HCT116 (cell line): ENCODE measurements at regions not wholly inside any gene's neighbourhood (a gene's known extent, or its start where the extent isn't known, plus 50 kb on each side); places are given as distances from the start of the nearest gene placed in this dataset.

Experiments
- ATAC-seq: fragments of 200-7000 bp; cut with Tn5 transposase; 2 replicates; pipeline ENCODE4 v1.9.1; 2020; ENCODE audit warnings: mild to moderate bottlenecking, moderate library complexity
- BruUV-seq: library from RNA; stranded (reverse); fragments of 400-500 nt; replicated peaks from 2 replicates; lab custom pipeline; 2021; lab: Mats Ljungman, UMichigan
- CTCF ChIA-PET: fragments of 300-600 bp; sonication (Branson Sonifier 250); formaldehyde crosslinking; loops from one replicate; lab custom pipeline; 2021; ENCODE audit warnings: antibody characterized with exemption; lab: Charles Lee
- POLR2A ChIA-PET: fragments of 300-600, 350-600 bp; sonication (Branson Sonifier 250); formaldehyde crosslinking; loops from one replicate; lab custom pipeline; 2021; ENCODE audit warnings: antibody characterized with exemption; lab: Charles Lee
- RAD21 ChIA-PET, 2 experiments: fragments of 300-600 bp; sonication (Branson Sonifier 250); formaldehyde crosslinking; loops; one replicate each; lab custom pipeline; 2023; ENCODE audit warnings: low total read pairs in 2 of 2; ENCODE audit not compliant: uncharacterized antibody in 2 of 2, unreplicated experiment in 2 of 2, low non-redundant PET in 1 of 2; lab: Charles Lee
- DNase-seq: peaks from one replicate; pipeline ENCODE4 v3.0.0-alpha.2; 2010; ENCODE audit warnings: low read depth, low spot score
- H2AFZ ChIP-seq: fragments of 200-600 bp; shearing (Covaris generic), sonication (generic); 2 replicates; pipeline ENCODE4 v1.6.1; 2017; ENCODE audit warnings: low read depth, mixed run types, mixed read lengths, antibody characterized with exemption, low read length; ENCODE audit not compliant: poor library complexity, severe bottlenecking
- H3K27ac ChIP-seq: 2 replicates; pipeline ENCODE4 v1.5.1; 2012; ENCODE audit warnings: low read depth, low read length
- H3K27me3 ChIP-seq: fragments of 200-600 bp; sonication (generic); 2 replicates; pipeline ENCODE4 v1.6.1; 2016; ENCODE audit warnings: mixed run types, low read length, mixed read lengths; ENCODE audit not compliant: insufficient read depth
- H3K36me3 ChIP-seq, 2 experiments: fragments of 200-500 bp in 1 of 2; fragments of 200-600 bp in 1 of 2; sonication (Bioruptor generic) in 1 of 2; sonication (generic) in 1 of 2; 2 replicates each; pipeline versions ENCODE4 v1.5.1 to v1.6.1; 2014 to 2016; ENCODE audit warnings: low read length in 2 of 2, inconsistent platforms in 1 of 2, mixed read lengths in 1 of 2, mixed run types in 1 of 2; ENCODE audit not compliant: insufficient read depth in 2 of 2, control insufficient read depth in 1 of 2
- H3K4me1 ChIP-seq, 2 experiments: fragments of 200-600 bp in 1 of 2; sonication (generic) in 1 of 2; 2 replicates each; pipeline versions ENCODE4 v1.5.1 to v1.6.1; 2012 to 2017; ENCODE audit warnings: low read length in 2 of 2, inconsistent platforms in 1 of 2, mild to moderate bottlenecking in 1 of 2, mixed read lengths in 1 of 2, mixed run types in 1 of 2, moderate library complexity in 1 of 2; ENCODE audit not compliant: insufficient read depth in 2 of 2, control insufficient read depth in 1 of 2
- H3K4me2 ChIP-seq: fragments of 200-600 bp; sonication (generic); 2 replicates; pipeline ENCODE4 v1.6.1; 2017; ENCODE audit warnings: mixed run types, low read length, mixed read lengths
- H3K4me3 ChIP-seq, 2 experiments: fragments of 200-600 bp in 1 of 2; sonication (generic) in 1 of 2; replicated peaks in 1 of 2; 2 replicates each; pipeline ENCODE4 v1.5.1; 2011 to 2016; ENCODE audit warnings: low read length in 2 of 2, control low read depth in 1 of 2, low read depth in 1 of 2, mild to moderate bottlenecking in 1 of 2, mixed read lengths in 1 of 2, mixed run types in 1 of 2
- H3K79me2 ChIP-seq: fragments of 200-600 bp; sonication (generic); 2 replicates; pipeline ENCODE4 v1.6.1; 2017; ENCODE audit warnings: mild to moderate bottlenecking, mixed run types, low read length, moderate library complexity, mixed read lengths; ENCODE audit not compliant: insufficient read depth
- H3K9ac ChIP-seq: fragments of 200-600 bp; sonication (generic); 2 replicates; pipeline ENCODE4 v1.6.1; 2016; ENCODE audit warnings: low read length, mixed read lengths
- H3K9me2 ChIP-seq: fragments of 200-600 bp; sonication (generic), shearing (Covaris generic); 2 replicates; pipeline ENCODE4 v1.6.1; 2017; ENCODE audit warnings: mixed run types, mild to moderate bottlenecking, moderate library complexity; ENCODE audit not compliant: insufficient read depth
- H3K9me3 ChIP-seq, 2 experiments: fragments of 200-500 bp in 1 of 2; fragments of 200-600 bp in 1 of 2; sonication (Bioruptor generic) in 1 of 2; sonication (generic) in 1 of 2; 2 replicates each; pipeline ENCODE4 v1.6.1; 2014 to 2017; ENCODE audit warnings: low read length in 2 of 2, mixed read lengths in 2 of 2, inconsistent platforms in 1 of 2, low read depth in 1 of 2, mild to moderate bottlenecking in 1 of 2, mixed run types in 1 of 2, moderate library complexity in 1 of 2; ENCODE audit not compliant: control insufficient read depth in 1 of 2, insufficient read depth in 1 of 2
- H4K20me1 ChIP-seq: fragments of 200-600 bp; sonication (generic), shearing (Covaris generic); 2 replicates; pipeline ENCODE4 v1.6.1; 2017; ENCODE audit warnings: mixed run types, mild to moderate bottlenecking, moderate library complexity; ENCODE audit not compliant: insufficient read depth
- ATF3 ChIP-seq: IDR thresholded peaks from 2 replicates; pipeline ENCODE4 v1.6.1; 2012
- CBX3 ChIP-seq: IDR thresholded peaks from 2 replicates; pipeline ENCODE4 v1.6.1; 2012; ENCODE audit warnings: low read depth
- CEBPB ChIP-seq: IDR thresholded peaks from 2 replicates; pipeline ENCODE4 v1.6.1; 2012; ENCODE audit warnings: low read depth
- FOSL1 ChIP-seq: IDR thresholded peaks from 2 replicates; pipeline ENCODE4 v1.6.1; 2012; ENCODE audit warnings: low read depth
- JUND ChIP-seq: IDR thresholded peaks from 2 replicates; pipeline ENCODE4 v1.6.1; 2012
- MAX ChIP-seq: IDR thresholded peaks from 2 replicates; pipeline ENCODE4 v1.6.1; 2012
- RAD21 ChIP-seq: IDR thresholded peaks from 2 replicates; pipeline ENCODE4 v1.6.1; 2012; ENCODE audit warnings: low read depth, mild to moderate bottlenecking
- SP1 ChIP-seq: IDR thresholded peaks from 2 replicates; pipeline ENCODE4 v1.6.1; 2012; ENCODE audit warnings: low read depth
- SRF ChIP-seq: IDR thresholded peaks from 2 replicates; pipeline ENCODE4 v1.6.1; 2012; ENCODE audit warnings: low read depth
- YY1 ChIP-seq: IDR thresholded peaks from 2 replicates; pipeline ENCODE4 v1.6.1; 2011; ENCODE audit warnings: low read length, low read depth, moderate library complexity, mild to moderate bottlenecking; ENCODE audit not compliant: insufficient replicate concordance; ENCODE audit errors: extremely low read depth
- ZNF274 ChIP-seq: fragments of 200-500 bp; sonication (Bioruptor generic); IDR thresholded peaks from 2 replicates; pipeline ENCODE4 v1.6.1; 2014; ENCODE audit warnings: mild to moderate bottlenecking, low read depth, low read length, inconsistent platforms
- intact Hi-C: fragments of 100-400 bp; cut with micrococcal nuclease; formaldehyde crosslinking; loops from 2 replicates; pipeline ENCODE4 v1.10.0; 2022

GRCh38 chr15:39127151-39127790 lies 453.6 kb upstream of the THBS1 start:
- Histone ChIP-seq H2AFZ (peak overlapping the region; percentile 24), H3K4me3 (no peak overlapping the region), H3K4me2 (peak overlapping the region; percentile 67), H4K20me1 (no peaks in the 10 kb centered on the region), H3K4me1 (peaks cover 26 to 55% of the 10 kb centered on the region in 2 experiments), H3K9me3 (no peaks in the 10 kb centered on the region), H3K27ac (peak overlapping the region; percentile 61), H3K9ac (peak overlapping the region; percentile 20; the same call in 1 of the 2 replicates), H3K36me3 (no peaks in the 10 kb centered on the region), H3K9me2 (no peaks in the 10 kb centered on the region), H3K27me3 (no peaks in the 10 kb centered on the region), H3K79me2 (no peaks in the 10 kb centered on the region)
- RAD21 ChIA-PET: no interaction called here
- no TSS peak for BruUV-seq
- DNase-seq (no peak), ATAC-seq (no peak)
- POLR2A ChIA-PET: no interaction called here
- TF ChIP-seq SRF (no peak), ZNF274 (no peak)
- CTCF ChIA-PET: no interaction called here
- intact Hi-C loops: loop anchor here (2.0 to 5.0 kb wide), 2 partner anchors 454 to 630 kb away; partner anchors contain the start of gene THBS1

GRCh38 chr15:39127925-39128617 lies 452.8 kb upstream of the THBS1 start:
- no peaks in the 10 kb centered on the region for H4K20me1 ChIP-seq
- ChIA-PET CTCF (no interaction called here), POLR2A (no interaction called here), RAD21 (no interaction called here)
- H3K4me2 ChIP-seq: peak overlapping the region; percentile 67
- no peaks in the 10 kb centered on the region for H3K9me3 ChIP-seq
- H3K4me1 ChIP-seq: peaks cover 27 to 59% of the 10 kb centered on the region in 2 experiments
- H3K4me3 ChIP-seq: peak overlapping the region in 1 of 2 experiments; percentile 27; a peak in 2 of 4 replicates
- intact Hi-C loops: loop anchor here (2.0 to 5.0 kb wide), 2 partner anchors 453 to 629 kb away; partner anchors contain the start of gene THBS1
- peak overlapping the region; percentile 20 for H3K9ac ChIP-seq
- no peaks in the 10 kb centered on the region for H3K27me3 ChIP-seq
- peak overlapping the region; percentile 58 for H2AFZ ChIP-seq
- no peaks in the 10 kb centered on the region for H3K9me2 ChIP-seq
- peak; percentile 90 for ATAC-seq
- DNase-seq: peak; percentile 62
- no TSS peak for BruUV-seq
- H3K27ac ChIP-seq: peak overlapping the region; percentile 61
- TF ChIP-seq ATF3 (0 out of 2 replicates have a peak, but pooled peaks have one; percentile 33), RAD21 (0 out of 2 replicates have a peak, but pooled peaks have one; percentile 2), YY1 (no peak), JUND (peak; percentile 62; the same call in 1 of the 2 replicates), FOSL1 (peak; percentile 65), CBX3 (peak; percentile 33; the same call in 1 of the 2 replicates), CEBPB (0 out of 2 replicates have a peak, but pooled peaks have one; percentile 15), MAX (no peak), SP1 (peak; percentile 49)
- H3K79me2 ChIP-seq: no peaks in the 10 kb centered on the region
- H3K36me3 ChIP-seq: no peaks in the 10 kb centered on the region
